ENCODE measurements at regions not wholly inside any gene's neighbourhood (a gene's known extent, or its start where the extent isn't known, plus 50 kb on each side); places are given as distances from the start of the nearest gene placed in this dataset.

DNA sequence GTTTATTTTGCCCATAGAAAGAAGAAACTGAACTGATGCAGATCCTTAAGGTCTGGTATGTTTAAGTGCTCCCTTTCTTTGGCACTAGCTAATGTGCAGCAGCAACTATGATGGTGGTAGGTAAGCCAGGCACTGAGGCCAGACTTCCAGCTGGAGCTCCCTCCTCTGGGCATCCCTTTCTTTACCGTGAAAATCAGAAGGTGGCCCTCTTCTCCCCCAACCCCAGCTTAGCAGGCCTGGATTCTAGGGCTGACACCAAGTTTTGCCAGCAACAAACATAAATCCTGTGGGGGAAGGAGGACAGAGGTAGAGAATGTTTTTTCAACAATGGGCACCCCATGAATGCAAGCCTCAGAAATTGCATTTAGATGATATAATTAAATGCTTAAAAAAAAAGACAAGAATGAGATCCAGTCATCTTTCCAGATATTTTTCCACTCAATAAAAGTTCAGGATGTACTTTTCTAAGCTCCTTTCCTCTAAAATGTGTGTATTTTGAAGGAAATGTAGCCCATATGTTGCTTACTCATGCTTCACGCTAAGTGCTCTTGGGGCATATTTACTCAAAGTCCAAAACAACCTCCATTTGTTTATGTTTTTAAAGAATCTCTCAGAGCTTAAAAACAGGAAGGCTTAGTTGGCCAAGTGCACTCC, 123.9 kb upstream of the NXT1 start:
- no peak for ATAC-seq
- Mint-ChIP-seq H3K27ac (no peak overlapping the region), H3K36me3 (peaks cover 6% of the 10 kb centered on the region), H3K4me1 (ENCODE audit: low read depth in 2 of 2) (no peaks in the 10 kb centered on the region), H3K27me3 (peaks cover 14 to 24% of the 10 kb centered on the region in 2 donors), H3K4me3 (no peak overlapping the region), H3K9me3 (peaks cover 3% of the 10 kb centered on the region)
- DNase-seq (ENCODE audit: low spot score): no peak

- Mint-ChIP-seq H3K4me1 (ENCODE audit: low read depth in 2 of 2) (no peaks in the 10 kb centered on the region), H3K9me3 (peaks cover 8% of the 10 kb centered on the region), H3K36me3 (peaks cover 17% of the 10 kb centered on the region), H3K4me3 (no peak overlapping the region), H3K27me3 (peaks cover 13 to 25% of the 10 kb centered on the region in 2 donors), H3K27ac (no peak overlapping the region)
- DNase-seq (ENCODE audit: low spot score): no peak
- ATAC-seq: peak in 1 of 2 donors; percentile 53
These were observed 125.1 kb upstream of the NXT1 start for GRCh38 chr20:23225407-23226060.

DNA sequence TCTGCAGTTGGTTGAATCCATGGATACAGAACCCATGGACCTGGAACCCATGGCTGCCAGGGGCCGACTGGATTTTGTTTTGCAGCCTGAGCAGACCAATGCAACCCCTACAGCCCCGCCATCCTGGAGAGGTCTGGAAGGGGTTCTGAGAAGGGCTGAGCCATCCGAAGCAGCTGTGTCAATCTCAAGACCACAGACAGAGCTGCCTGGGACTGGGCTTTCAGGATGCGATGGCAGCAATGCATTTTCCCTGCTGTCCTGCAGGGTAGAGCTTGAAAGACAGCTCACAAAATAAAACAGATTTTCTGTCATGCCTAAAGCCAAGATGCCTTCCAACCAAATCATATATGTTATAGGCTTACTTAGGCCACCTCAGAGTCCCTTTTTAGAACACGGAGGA, 125.8 kb upstream of the NXT1 start:
- Mint-ChIP-seq H3K4me1 (ENCODE audit: low read depth in 2 of 2) (no peaks in the 10 kb centered on the region), H3K27me3 (peaks cover 14 to 27% of the 10 kb centered on the region in 2 donors), H3K4me3 (no peak overlapping the region), H3K36me3 (peaks cover 17% of the 10 kb centered on the region), H3K9me3 (peaks cover 11% of the 10 kb centered on the region), H3K27ac (no peak overlapping the region)
- ATAC-seq: no peak
- no peak for DNase-seq (ENCODE audit: low spot score)

DNA sequence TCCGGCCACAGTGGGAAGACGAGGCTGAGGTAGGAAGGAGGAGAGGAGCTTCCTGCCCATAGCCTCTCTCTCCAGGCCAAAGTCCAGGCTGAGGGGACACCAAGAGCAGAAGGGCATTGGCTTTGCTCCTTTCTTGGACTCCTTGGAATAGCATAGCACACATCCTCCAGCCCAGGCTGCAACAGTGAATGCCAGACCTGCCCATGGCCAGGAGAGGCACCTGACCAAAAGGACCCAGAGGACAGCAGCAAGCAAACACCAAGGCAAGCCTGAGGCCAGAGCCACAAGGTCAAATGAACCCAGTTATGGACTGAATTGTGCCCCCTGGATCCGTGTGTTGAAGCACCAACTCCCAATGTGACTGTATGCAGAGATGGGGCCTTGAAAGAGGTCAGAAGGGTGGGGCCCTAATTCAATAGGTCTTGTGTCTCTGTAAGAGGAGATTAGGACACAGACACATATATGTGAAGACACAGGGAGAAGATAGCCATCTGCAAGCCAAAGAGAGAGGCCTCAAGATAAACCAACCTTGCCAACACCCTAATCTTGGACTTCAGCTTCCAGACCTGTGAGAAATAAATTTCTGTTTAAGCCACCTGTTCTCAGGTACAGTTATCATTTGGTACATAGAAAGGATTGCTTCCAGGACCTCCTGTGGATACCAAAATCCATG, 126.5 kb upstream of the NXT1 start:
- no peaks in the 10 kb centered on the region for H3K4me1 Mint-ChIP-seq (ENCODE audit: low read depth in 2 of 2)
- H3K27me3 Mint-ChIP-seq: peaks cover 19 to 34% of the 10 kb centered on the region in 2 donors
- peaks cover 11% of the 10 kb centered on the region for H3K9me3 Mint-ChIP-seq
- no peak overlapping the region for H3K4me3 Mint-ChIP-seq
- ATAC-seq (no peak), DNase-seq (ENCODE audit: low spot score) (no peak)
- H3K27ac Mint-ChIP-seq: no peak overlapping the region
- H3K36me3 Mint-ChIP-seq: peaks cover 17% of the 10 kb centered on the region

- Mint-ChIP-seq H3K4me3 (no peak overlapping the region), H3K36me3 (peaks cover 22% of the 10 kb centered on the region), H3K4me1 (ENCODE audit: low read depth in 2 of 2) (no peaks in the 10 kb centered on the region), H3K27me3 (peaks cover 29 to 48% of the 10 kb centered on the region in 2 donors), H3K9me3 (peaks cover 11% of the 10 kb centered on the region), H3K27ac (no peak overlapping the region)
- DNase-seq (ENCODE audit: low spot score): no peak
- no peak for ATAC-seq
These were observed 127.9 kb upstream of the NXT1 start for GRCh38 chr20:23222531-23223200.

DNA sequence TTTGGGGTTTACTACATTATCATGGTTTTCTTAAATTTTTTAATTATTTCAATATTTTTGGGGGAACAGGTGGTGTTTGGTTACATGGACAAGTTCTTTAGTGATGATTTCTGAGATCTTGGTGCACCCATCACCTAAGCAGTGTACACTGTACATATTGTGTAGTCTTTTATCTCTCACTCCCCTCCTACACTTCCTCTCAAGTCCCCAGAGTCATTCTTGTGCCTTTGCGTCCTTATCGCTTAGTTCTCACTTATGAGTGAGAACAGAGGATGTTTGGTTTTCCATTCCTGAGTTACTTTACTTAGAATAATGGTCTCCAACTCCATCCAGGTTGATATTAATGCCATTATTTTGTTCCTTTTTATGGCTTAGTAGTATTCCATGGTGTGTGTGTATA, 130.9 kb upstream of the CD93 start:
- H3K27me3 Mint-ChIP-seq: peaks cover 28 to 41% of the 10 kb centered on the region in 2 donors
- H3K27ac Mint-ChIP-seq: no peak overlapping the region
- no peak for ATAC-seq
- no peak overlapping the region for H3K4me3 Mint-ChIP-seq
- peaks cover 18% of the 10 kb centered on the region for H3K36me3 Mint-ChIP-seq
- H3K4me1 Mint-ChIP-seq (ENCODE audit: low read depth in 2 of 2): no peaks in the 10 kb centered on the region
- DNase-seq (ENCODE audit: low spot score): no peak
- peaks cover 10% of the 10 kb centered on the region for H3K9me3 Mint-ChIP-seq

DNA sequence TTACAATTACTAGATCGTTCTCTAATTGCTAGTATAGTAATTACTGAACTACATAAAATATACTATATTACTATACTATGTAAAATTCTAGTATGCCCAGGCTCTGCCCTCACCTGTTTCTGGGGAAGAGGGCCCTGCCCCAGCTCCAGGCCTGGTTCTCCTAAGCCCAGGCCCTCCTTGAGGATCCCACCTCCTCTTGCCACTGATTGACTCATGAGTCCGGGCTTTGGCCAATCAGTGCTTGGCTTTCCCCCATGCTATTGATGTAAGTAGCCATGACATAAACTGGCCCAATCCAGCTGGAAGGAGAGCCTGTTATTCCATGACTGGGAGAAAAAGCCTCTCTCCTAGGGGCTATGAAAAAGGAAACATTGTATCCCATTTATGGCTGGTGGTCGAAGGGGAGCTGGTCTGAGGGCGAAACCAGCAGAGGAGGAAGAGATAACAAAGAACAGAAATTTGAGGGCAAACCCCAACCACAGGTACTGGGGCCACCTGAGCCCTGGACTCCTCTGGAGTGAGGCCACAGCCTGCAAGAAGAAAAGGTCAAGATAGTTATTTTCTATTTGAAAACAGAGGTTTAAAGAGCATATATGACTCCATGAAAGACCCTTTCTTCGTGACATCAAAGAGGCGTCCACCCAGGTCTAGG, 129.3 kb upstream of the CD93 start:
- Mint-ChIP-seq H3K4me1 (ENCODE audit: low read depth in 2 of 2) (no peaks in the 10 kb centered on the region), H3K27ac (no peak overlapping the region), H3K27me3 (peaks cover 19 to 37% of the 10 kb centered on the region in 2 donors), H3K9me3 (peaks cover 2% of the 10 kb centered on the region), H3K4me3 (no peak overlapping the region), H3K36me3 (peaks cover 5% of the 10 kb centered on the region)
- DNase-seq (ENCODE audit: low spot score) (no peak), ATAC-seq (no peak)

GRCh38 chr20:23214903-23215302, 128.8 kb upstream of the CD93 start:
- ATAC-seq: no peak
- peaks cover 20 to 38% of the 10 kb centered on the region in 2 donors for H3K27me3 Mint-ChIP-seq
- H3K9me3 Mint-ChIP-seq: no peaks in the 10 kb centered on the region
- H3K4me3 Mint-ChIP-seq: no peak overlapping the region
- peaks cover 5% of the 10 kb centered on the region for H3K36me3 Mint-ChIP-seq
- H3K27ac Mint-ChIP-seq: no peak overlapping the region
- no peaks in the 10 kb centered on the region for H3K4me1 Mint-ChIP-seq (ENCODE audit: low read depth in 2 of 2)
- DNase-seq (ENCODE audit: low spot score): no peak

GRCh38 chr20:23212464-23212995, 126.4 kb upstream of the CD93 start:
- H3K36me3 Mint-ChIP-seq: no peaks in the 10 kb centered on the region
- no peaks in the 10 kb centered on the region for H3K4me1 Mint-ChIP-seq (ENCODE audit: low read depth in 2 of 2)
- no peak overlapping the region for H3K4me3 Mint-ChIP-seq
- no peak overlapping the region for H3K27ac Mint-ChIP-seq
- no peaks in the 10 kb centered on the region for H3K9me3 Mint-ChIP-seq
- DNase-seq (ENCODE audit: low spot score) (no peak), ATAC-seq (no peak)
- H3K27me3 Mint-ChIP-seq: peaks cover 14 to 25% of the 10 kb centered on the region in 2 donors

DNA sequence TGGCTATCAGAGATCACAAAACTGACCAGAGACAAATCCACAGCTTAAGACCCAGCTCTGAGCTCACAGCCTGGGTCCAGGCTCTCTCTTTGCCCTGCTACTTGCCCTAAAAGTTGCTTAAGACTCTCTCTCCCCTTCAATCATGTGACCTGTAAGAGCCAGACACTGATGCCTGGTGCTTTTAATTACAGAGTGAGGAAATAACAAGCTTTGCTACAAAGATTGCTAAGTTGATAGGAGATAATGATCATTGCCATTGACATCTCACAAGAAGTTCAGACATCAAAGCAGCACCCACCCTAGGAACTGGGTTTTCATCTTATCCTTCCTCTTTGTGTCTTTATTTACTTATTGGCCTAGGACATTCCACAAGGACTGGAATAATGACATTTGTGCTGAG, 125.9 kb upstream of the CD93 start:
- Mint-ChIP-seq H3K27me3 (peaks cover 14 to 25% of the 10 kb centered on the region in 2 donors), H3K9me3 (no peaks in the 10 kb centered on the region), H3K27ac (no peak overlapping the region), H3K4me3 (no peak overlapping the region), H3K4me1 (ENCODE audit: low read depth in 2 of 2) (no peaks in the 10 kb centered on the region), H3K36me3 (no peaks in the 10 kb centered on the region)
- DNase-seq (ENCODE audit: low spot score): no peak
- no peak for ATAC-seq

- Mint-ChIP-seq H3K4me3 (no peak overlapping the region), H3K4me1 (ENCODE audit: low read depth in 2 of 2) (no peaks in the 10 kb centered on the region), H3K36me3 (no peaks in the 10 kb centered on the region), H3K9me3 (no peaks in the 10 kb centered on the region), H3K27me3 (peaks cover 14 to 25% of the 10 kb centered on the region in 2 donors), H3K27ac (no peak overlapping the region)
- DNase-seq (ENCODE audit: low spot score) (no peak), ATAC-seq (no peak)
These were observed 125.0 kb upstream of the CD93 start for GRCh38 chr20:23211164-23211563.

- no peaks in the 10 kb centered on the region for H3K9me3 Mint-ChIP-seq
- H3K36me3 Mint-ChIP-seq: no peaks in the 10 kb centered on the region
- H3K4me1 Mint-ChIP-seq (ENCODE audit: low read depth in 2 of 2): no peaks in the 10 kb centered on the region
- H3K27me3 Mint-ChIP-seq: peaks cover 14 to 38% of the 10 kb centered on the region in 2 donors
- no peak overlapping the region for H3K4me3 Mint-ChIP-seq
- no peak for ATAC-seq
- no peak for DNase-seq (ENCODE audit: low spot score)
- H3K27ac Mint-ChIP-seq: no peak overlapping the region
These were observed 121.9 kb upstream of the CD93 start for GRCh38 chr20:23207826-23208540.

DNA sequence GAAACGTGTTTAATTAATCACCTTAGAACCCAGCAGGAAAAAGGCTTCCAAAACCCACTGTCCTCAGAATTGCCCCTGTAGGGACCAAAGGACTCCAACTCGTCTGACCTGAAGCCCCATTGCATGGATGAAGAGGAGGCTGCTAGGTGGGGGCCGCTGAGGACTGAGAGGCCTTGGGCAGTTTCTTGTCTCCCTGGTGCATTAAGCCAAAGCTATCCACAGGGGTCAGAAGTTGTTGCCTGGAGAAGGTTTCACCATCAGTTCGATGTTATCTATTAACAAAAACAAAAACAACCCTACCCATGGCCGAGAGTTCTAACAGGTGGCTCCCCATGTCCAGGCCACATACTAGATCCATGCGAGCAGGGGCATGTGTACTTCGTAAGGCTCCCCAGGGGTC, 120.9 kb upstream of the CD93 start:
- no peak overlapping the region for H3K27ac Mint-ChIP-seq
- ATAC-seq (no peak), DNase-seq (ENCODE audit: low spot score) (no peak)
- H3K27me3 Mint-ChIP-seq: peaks cover 16 to 48% of the 10 kb centered on the region in 2 donors
- H3K36me3 Mint-ChIP-seq: no peaks in the 10 kb centered on the region
- H3K4me3 Mint-ChIP-seq: no peak overlapping the region
- no peaks in the 10 kb centered on the region for H3K4me1 Mint-ChIP-seq (ENCODE audit: low read depth in 2 of 2)
- H3K9me3 Mint-ChIP-seq: no peaks in the 10 kb centered on the region

Measured in natural killer cell treated with Interleukin-12 subunit alpha and Interleukin-12 subunit beta and Interleukin-15 and Interleukin-18, amount 100 ng/mL, for 72 hours (primary cell).